ENCODE measurements at regions not wholly inside any gene's neighbourhood (a gene's known extent, or its start where the extent isn't known, plus 50 kb on each side); places are given as distances from the start of the nearest gene placed in this dataset.

- Mint-ChIP-seq H3K4me1 (ENCODE audit: low read depth) (no peaks in the 10 kb centered on the region), H3K9me3 (peaks cover 13% of the 10 kb centered on the region), H3K36me3 (ENCODE audit: low read depth) (no peaks in the 10 kb centered on the region), H3K27me3 (no peaks in the 10 kb centered on the region), H3K27ac (no peak overlapping the region), H3K4me3 (no peak overlapping the region)
- TF ChIP-seq CTCF (IDR thresholded peaks at IDR 0.05), result no peak
- no peaks in the 10 kb centered on the region for H3K27me3 ChIP-seq (ENCODE audit: control insufficient read depth in 1 of 2, insufficient read depth in 2 of 2, low read length in 2 of 2)
- no peak for ATAC-seq (ENCODE audit: poor library complexity)
- ChIA-PET CTCF (no interaction called here), POLR2A (no interaction called here)
- no peak overlapping the region for H3K27ac ChIP-seq (ENCODE audit: low read depth in 1 of 2, low read length in 2 of 2)
- H3K36me3 ChIP-seq (ENCODE audit: insufficient read depth, low read length), result no peaks in the 10 kb centered on the region
- no peak overlapping the region for H3K4me3 ChIP-seq (ENCODE audit: low read length)
- no peaks in the 10 kb centered on the region for H3K4me1 ChIP-seq (ENCODE audit: insufficient read depth, low read length)
- no peak for DNase-seq
- intact Hi-C loops (cut with DNase I, micrococcal nuclease), result no loop called here
- peaks cover 0 to 13% of the 10 kb centered on the region in 2 experiments for H3K9me3 ChIP-seq (ENCODE audit: control insufficient read depth in 1 of 2, insufficient read depth in 1 of 2, low read length in 2 of 2)
Observed at GRCh38 chr2:183456177-183456576, 331.9 kb downstream of the NUP35 start.

DNA sequence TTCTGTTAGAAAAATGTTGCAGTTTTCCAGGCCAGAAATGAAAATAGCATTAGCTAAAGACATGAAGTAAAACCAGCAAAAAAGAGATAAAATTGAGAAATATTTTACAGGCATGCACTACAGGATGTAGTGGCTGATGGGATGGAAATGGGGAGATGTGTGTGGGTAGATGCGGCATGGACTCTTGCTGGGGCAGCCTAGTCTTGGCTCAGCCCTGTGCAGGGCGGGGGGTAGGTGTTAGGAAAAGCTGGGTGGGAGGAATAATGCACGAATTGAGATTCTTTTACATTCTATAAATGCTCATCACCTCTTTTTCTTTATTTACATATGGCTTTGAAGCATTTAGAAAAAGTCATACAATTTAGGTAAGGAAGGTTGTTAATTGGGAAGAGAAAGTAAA is 334.2 kb downstream of the NUP35 start:
- Histone ChIP-seq H3K27me3 (ENCODE audit: control insufficient read depth in 1 of 2, insufficient read depth in 2 of 2, low read length in 2 of 2) (no peaks in the 10 kb centered on the region), H3K4me3 (ENCODE audit: low read length) (no peak overlapping the region), H3K9me3 (ENCODE audit: control insufficient read depth in 1 of 2, insufficient read depth in 1 of 2, low read length in 2 of 2) (peaks cover 0 to 12% of the 10 kb centered on the region in 2 experiments), H3K36me3 (ENCODE audit: insufficient read depth, low read length) (no peaks in the 10 kb centered on the region), H3K4me1 (ENCODE audit: insufficient read depth, low read length) (no peaks in the 10 kb centered on the region), H3K27ac (ENCODE audit: low read depth in 1 of 2, low read length in 2 of 2) (no peak overlapping the region)
- Mint-ChIP-seq H3K4me1 (ENCODE audit: low read depth) (no peaks in the 10 kb centered on the region), H3K4me3 (no peak overlapping the region), H3K27ac (no peak overlapping the region), H3K9me3 (peaks cover 10% of the 10 kb centered on the region), H3K36me3 (ENCODE audit: low read depth) (no peaks in the 10 kb centered on the region), H3K27me3 (no peaks in the 10 kb centered on the region)
- TF ChIP-seq CTCF (IDR thresholded peaks at IDR 0.05), result no peak
- ChIA-PET CTCF (no interaction called here), POLR2A (no interaction called here)
- ATAC-seq (ENCODE audit: poor library complexity) (no peak), DNase-seq (no peak)
- intact Hi-C loops (cut with DNase I, micrococcal nuclease), result no loop called here

- H3K4me1 Mint-ChIP-seq (ENCODE audit: low read depth), result no peaks in the 10 kb centered on the region
Observed at GRCh38 chr2:183459466-183459865, 335.2 kb downstream of the NUP35 start.

More at GRCh38 chr2:183459466-183459865, 335.2 kb downstream of the NUP35 start:
- TF ChIP-seq CTCF (IDR thresholded peaks at IDR 0.05), result no peak
- Histone ChIP-seq H3K4me1 (ENCODE audit: insufficient read depth, low read length) (no peaks in the 10 kb centered on the region), H3K9me3 (ENCODE audit: control insufficient read depth in 1 of 2, insufficient read depth in 1 of 2, low read length in 2 of 2) (peaks cover 0 to 3% of the 10 kb centered on the region in 2 experiments), H3K36me3 (ENCODE audit: insufficient read depth, low read length) (no peaks in the 10 kb centered on the region), H3K27ac (ENCODE audit: low read depth in 1 of 2, low read length in 2 of 2) (no peak overlapping the region), H3K4me3 (ENCODE audit: low read length) (no peak overlapping the region), H3K27me3 (ENCODE audit: control insufficient read depth in 1 of 2, insufficient read depth in 2 of 2, low read length in 2 of 2) (no peaks in the 10 kb centered on the region)
- H3K27ac Mint-ChIP-seq, result no peak overlapping the region
- ChIA-PET POLR2A (no interaction called here), CTCF (no interaction called here)
- no peak overlapping the region for H3K4me3 Mint-ChIP-seq
- H3K27me3 Mint-ChIP-seq, result no peaks in the 10 kb centered on the region
- intact Hi-C loops (cut with DNase I, micrococcal nuclease), result no loop called here
- no peaks in the 10 kb centered on the region for H3K36me3 Mint-ChIP-seq (ENCODE audit: low read depth)
- H3K9me3 Mint-ChIP-seq, result peaks cover 8% of the 10 kb centered on the region
- no peak for ATAC-seq (ENCODE audit: poor library complexity)
- no peak for DNase-seq
